GM12878 (cell line): ENCODE measurements at regions not wholly inside any gene's neighbourhood (a gene's known extent, or its start where the extent isn't known, plus 50 kb on each side); places are given as distances from the start of the nearest gene placed in this dataset.
"Not testable (repeated sequence)": the region's sequence is repeated elsewhere in the genome, so short reads cannot be mapped to it uniquely, and the experiment has no call there.

ENCODE experiments used
- ATAC-seq: fragments of 200-7000 bp; cut with Tn5 transposase; 3 replicates; pipeline ENCODE4 v1.9.1; 2020; ENCODE audit warnings: mild to moderate bottlenecking, moderate library complexity
- BruUV-seq: library from RNA; stranded (reverse); fragments of 400-500 nt; replicated peaks from 2 replicates; lab custom pipeline; 2021; lab: Mats Ljungman, UMichigan
- CTCF ChIA-PET: fragments of 300-600 bp; sonication (Branson Sonifier 250); formaldehyde crosslinking; extraction: SDS; loops from one replicate; lab custom pipeline; 2021; ENCODE audit warnings: inconsistent platforms; lab: Yijun Ruan, JAX
- POLR2A ChIA-PET: fragments of 350-600 bp; formaldehyde crosslinking; extraction: SDS; loops from one replicate; lab custom pipeline; 2021; ENCODE audit warnings: inconsistent platforms; lab: Charles Lee
- RAD21 ChIA-PET: fragments of 300-600 bp; sonication (Branson Sonifier 250); formaldehyde crosslinking; loops from one replicate; lab custom pipeline; 2023; ENCODE audit warnings: antibody characterized with exemption; ENCODE audit not compliant: unreplicated experiment; lab: Charles Lee
- SMC1A ChIA-PET: fragments of 300-600 bp; sonication (Branson Sonifier 250); formaldehyde crosslinking; loops from one replicate; lab custom pipeline; 2023; ENCODE audit not compliant: unreplicated experiment, uncharacterized antibody; lab: Charles Lee
- DNase-seq: peaks from one replicate; pipeline ENCODE4 v3.0.0-alpha.2; 2011; ENCODE audit warnings: low read depth, low spot score
- FAIRE-seq: peaks from 3 replicates; lab custom pipeline; 2011; peaks lifted over from hg19 to GRCh38; lab: Jason Lieb, UNC
- H2AFZ ChIP-seq: 2 replicates; pipeline ENCODE4 v1.6.0; 2011; ENCODE audit warnings: low read depth, low read length, control low read depth; ENCODE audit not compliant: control insufficient read depth
- H3K27ac ChIP-seq: 2 replicates; pipeline ENCODE4 v1.5.1; 2011; ENCODE audit warnings: control low read depth; ENCODE audit not compliant: control insufficient read depth, insufficient read depth
- H3K27me3 ChIP-seq, 2 experiments: replicated peaks in 1 of 2; 2 replicates each; pipeline versions ENCODE4 v1.6.0 to v1.6.1; 2011; ENCODE audit warnings: low read length in 1 of 2; ENCODE audit not compliant: control insufficient read depth in 2 of 2, insufficient read depth in 2 of 2
- H3K36me3 ChIP-seq, 2 experiments: 2 replicates each; pipeline ENCODE4 v1.5.1; 2011; ENCODE audit warnings: low read length in 1 of 2; ENCODE audit not compliant: control insufficient read depth in 2 of 2, insufficient read depth in 2 of 2
- H3K4me1 ChIP-seq: 2 replicates; pipeline ENCODE4 v1.6.1; 2011; ENCODE audit warnings: mild to moderate bottlenecking, low read length, moderate library complexity, mixed read lengths; ENCODE audit not compliant: control insufficient read depth, insufficient read depth
- H3K4me2 ChIP-seq: 2 replicates; pipeline ENCODE4 v1.6.0; 2011; ENCODE audit warnings: control low read depth; ENCODE audit not compliant: control insufficient read depth, insufficient read depth
- H3K4me3 ChIP-seq: fragments of 200-600 bp; sonication (generic); 2 replicates; pipeline ENCODE4 v1.5.1; 2016
- H3K79me2 ChIP-seq: 2 replicates; pipeline ENCODE4 v1.6.0; 2011; ENCODE audit warnings: low read length; ENCODE audit not compliant: control insufficient read depth, insufficient read depth
- H3K9ac ChIP-seq: 2 replicates; pipeline ENCODE4 v1.8.0; 2011; ENCODE audit warnings: low read length, control low read depth, mixed read lengths; ENCODE audit not compliant: control insufficient read depth, insufficient read depth
- H3K9me3 ChIP-seq: replicated peaks from 3 replicates; pipeline ENCODE4 v1.5.1; 2011; ENCODE audit warnings: mild to moderate bottlenecking, low read length; ENCODE audit not compliant: control insufficient read depth, insufficient read depth
- H4K20me1 ChIP-seq: 2 replicates; pipeline ENCODE4 v1.6.0; 2011; ENCODE audit not compliant: control insufficient read depth, insufficient read depth
- WGBS: methylation state at CpG from one replicate; pipeline ENCODE4 v1.1.6; 2016; ENCODE audit warnings: low lambda C conversion rate; ENCODE audit not compliant: insufficient replicate concordance, insufficient coverage; ENCODE audit errors: missing lambda C conversion rate; 5-methylcytosine and 5-hydroxymethylcytosine counted together
- in situ Hi-C: fragments of 300-500 bp; cut with MboI; formaldehyde crosslinking; loops from 9 replicates; pipeline ENCODE4 v1.14.3; 2018; ENCODE audit warnings: mixed read lengths
- intact Hi-C: fragments of 100-400 bp; cut with micrococcal nuclease; formaldehyde crosslinking; loops from one replicate; pipeline ENCODE4 v1.14.2; 2022; ENCODE audit not compliant: unreplicated experiment

- SMC1A ChIA-PET, H2AFZ ChIP-seq, RAD21 ChIA-PET, H3K9me3 ChIP-seq, CTCF ChIA-PET, ATAC-seq, in situ Hi-C loops, H3K79me2 ChIP-seq, H3K4me1 ChIP-seq, intact Hi-C loops, POLR2A ChIA-PET, H3K27ac ChIP-seq, DNase-seq, H3K4me3 ChIP-seq, H3K27me3 ChIP-seq, H3K9ac ChIP-seq, H4K20me1 ChIP-seq, H3K4me2 ChIP-seq, FAIRE-seq, BruUV-seq, H3K36me3 ChIP-seq: not testable (repeated sequence)
- WGBS, result 92% methylated on average over 11 of the region's 41 CpGs
Observed at GRCh38 chr14:19098230-19098629, 131.0 kb downstream of the POTEM start.

GRCh38 chr14:19098732-19099131 is 131.5 kb downstream of the POTEM start:
- H3K36me3 ChIP-seq, intact Hi-C loops, H3K27me3 ChIP-seq, H3K4me1 ChIP-seq, in situ Hi-C loops, DNase-seq, FAIRE-seq, H3K27ac ChIP-seq, H3K9ac ChIP-seq, CTCF ChIA-PET, SMC1A ChIA-PET, H4K20me1 ChIP-seq, H3K9me3 ChIP-seq, H2AFZ ChIP-seq, H3K4me2 ChIP-seq, H3K4me3 ChIP-seq, BruUV-seq, H3K79me2 ChIP-seq, ATAC-seq, RAD21 ChIA-PET, POLR2A ChIA-PET: not testable (repeated sequence)
- 80% methylated on average over 30 of the region's 34 CpGs for WGBS

GRCh38 chr14:19099336-19099735 is 132.1 kb downstream of the POTEM start:
- ATAC-seq, FAIRE-seq, H3K9ac ChIP-seq, H3K79me2 ChIP-seq, H3K4me1 ChIP-seq, H3K27me3 ChIP-seq, BruUV-seq, H3K4me3 ChIP-seq, H3K27ac ChIP-seq, H3K36me3 ChIP-seq, H2AFZ ChIP-seq, in situ Hi-C loops, H3K9me3 ChIP-seq, CTCF ChIA-PET, RAD21 ChIA-PET, H3K4me2 ChIP-seq, H4K20me1 ChIP-seq, SMC1A ChIA-PET, intact Hi-C loops, POLR2A ChIA-PET, DNase-seq: not testable (repeated sequence)
- WGBS, result 77% methylated on average over 12 of the region's 29 CpGs

- BruUV-seq, RAD21 ChIA-PET, H3K4me2 ChIP-seq, in situ Hi-C loops, SMC1A ChIA-PET, H3K79me2 ChIP-seq, H4K20me1 ChIP-seq, H3K36me3 ChIP-seq, H3K27me3 ChIP-seq, DNase-seq, H3K9ac ChIP-seq, ATAC-seq, H3K9me3 ChIP-seq, H2AFZ ChIP-seq, H3K4me3 ChIP-seq, POLR2A ChIA-PET, H3K27ac ChIP-seq, intact Hi-C loops, H3K4me1 ChIP-seq, CTCF ChIA-PET, FAIRE-seq: not testable (repeated sequence)
- 89% methylated on average over 3 of the region's 15 CpGs for WGBS
Observed at GRCh38 chr14:19099939-19100338, 132.7 kb downstream of the POTEM start.
